Body of pancreas (tissue), 4 donors: ENCODE measurements at regions not wholly inside any gene's neighbourhood (a gene's known extent, or its start where the extent isn't known, plus 50 kb on each side); places are given as distances from the start of the nearest gene placed in this dataset.

Experiments used
- ATAC-seq: fragments of 150-250 bp; one replicate; pipeline ENCODE4 v1.9.1; 2016
- DNase-seq, 4 donors: peaks; one replicate each; pipeline ENCODE4 v3.0.0-alpha.2; 2019
- H3K27ac ChIP-seq, 4 donors: fragments of 200-600 bp; sonication (generic); 1 replicate in 3 of 4; 2 replicates in 1 of 4; pipeline versions ENCODE4 v1.5.1 to v1.6.1; 2016 to 2019; ENCODE audit warnings: mild to moderate bottlenecking in 1 of 4, mixed read lengths in 1 of 4, moderate library complexity in 1 of 4
- H3K27me3 ChIP-seq, 2 donors: fragments of 200-600 bp; sonication (generic); one replicate each; pipeline ENCODE4 v1.6.0; 2016; ENCODE audit warnings: mild to moderate bottlenecking in 1 of 2
- H3K36me3 ChIP-seq, 2 donors: fragments of 200-600 bp; sonication (generic); replicated peaks in 1 of 2; 2 replicates each; pipeline ENCODE4 v1.5.1; 2016; ENCODE audit warnings: low read depth in 2 of 2; ENCODE audit not compliant: insufficient read depth in 1 of 2
- H3K4me1 ChIP-seq: fragments of 200-600 bp; sonication (generic); one replicate; pipeline ENCODE4 v1.6.0; 2016
- H3K4me3 ChIP-seq, 2 donors: fragments of 200-600 bp; sonication (generic); 1 replicate in 1 of 2; 2 replicates in 1 of 2; pipeline ENCODE4 v1.5.1; 2016 to 2019
- H3K9me3 ChIP-seq, 3 donors: fragments of 200-600 bp; sonication (generic); 1 replicate in 2 of 3; 2 replicates in 1 of 3; pipeline ENCODE4 v1.5.1; 2016
- CTCF ChIP-seq, 7 experiments: fragments of 450-650 bp in 4 of 7; fragments of 200-600 bp in 3 of 7; sonication (generic) in 3 of 7; IDR thresholded peaks; one replicate each; pipeline ENCODE4 v1.5.1; 2016 to 2019; ENCODE audit warnings: antibody characterized with exemption in 7 of 7
- POLR2A ChIP-seq, 3 donors: fragments of 450-650 bp; IDR thresholded peaks; one replicate each; pipeline ENCODE4 v1.6.1; 2016; ENCODE audit warnings: antibody characterized with exemption in 3 of 3, mild to moderate bottlenecking in 2 of 3
- WGBS, 2 donors: methylation state at CpG; one replicate each; pipeline ENCODE4 v1.1.5; 2017; 5-methylcytosine and 5-hydroxymethylcytosine counted together
- intact Hi-C: fragments of 100-400 bp; cut with DNase I; formaldehyde crosslinking; loops from one replicate; pipeline ENCODE4 v1.15.1; 2023

- Histone ChIP-seq H3K4me1 (no peaks in the 10 kb centered on the region), H3K27ac (no peak overlapping the region), H3K9me3 (no peaks in the 10 kb centered on the region), H3K4me3 (no peak overlapping the region), H3K27me3 (no peaks in the 10 kb centered on the region), H3K36me3 (no peaks in the 10 kb centered on the region)
- ATAC-seq (no peak), DNase-seq (no peak)
- intact Hi-C loops = no loop called here
- TF ChIP-seq CTCF (IDR thresholded peaks at IDR 0.05) (no peak), POLR2A (IDR thresholded peaks at IDR 0.05) (no peak)
- WGBS, 2 donors = 76 to 81% methylated on average over 6 of the region's 6 CpGs
These were observed 450.0 kb downstream of the PMP22 start for GRCh38 chr17:14815079-14815478.

- no peaks in the 10 kb centered on the region for H3K36me3 ChIP-seq
- WGBS, 2 donors = 36 to 43% methylated on average over 18 of the region's 18 CpGs
- H3K9me3 ChIP-seq = no peaks in the 10 kb centered on the region
- DNase-seq (peak in 3 of 4 donors; percentile 15 to 33 (median 17)), ATAC-seq (no peak)
- H3K27ac ChIP-seq = no peak overlapping the region
- TF ChIP-seq POLR2A (IDR thresholded peaks at IDR 0.05) (no peak), CTCF (IDR thresholded peaks at IDR 0.05) (peak in 5 of 7 experiments; percentile 6 to 36 (median 15))
- H3K4me1 ChIP-seq = no peaks in the 10 kb centered on the region
- intact Hi-C loops = no loop called here
- H3K4me3 ChIP-seq = no peak overlapping the region
- H3K27me3 ChIP-seq = no peaks in the 10 kb centered on the region
These were observed 451.3 kb downstream of the PMP22 start for GRCh38 chr17:14813649-14814370.

- ATAC-seq = no peak
- H3K4me1 ChIP-seq = peaks cover 4% of the 10 kb centered on the region
- DNase-seq = no peak
- no peaks in the 10 kb centered on the region for H3K9me3 ChIP-seq
- no peaks in the 10 kb centered on the region for H3K36me3 ChIP-seq
- no peak overlapping the region for H3K4me3 ChIP-seq
- no peak for TF ChIP-seq CTCF (IDR thresholded peaks at IDR 0.05)
- TF ChIP-seq POLR2A (IDR thresholded peaks at IDR 0.05) = no peak
- no peak overlapping the region for H3K27ac ChIP-seq
- no peaks in the 10 kb centered on the region for H3K27me3 ChIP-seq
- intact Hi-C loops = no loop called here
These were observed 456.7 kb downstream of the PMP22 start for GRCh38 chr17:14808425-14808824.

GRCh38 chr17:14805348-14805747 lies 459.8 kb downstream of the PMP22 start:
- intact Hi-C loops = no loop called here
- Histone ChIP-seq H3K4me1 (peaks cover 4% of the 10 kb centered on the region), H3K27me3 (no peaks in the 10 kb centered on the region), H3K27ac (no peak overlapping the region), H3K9me3 (no peaks in the 10 kb centered on the region), H3K36me3 (no peaks in the 10 kb centered on the region), H3K4me3 (no peak overlapping the region)
- TF ChIP-seq CTCF (IDR thresholded peaks at IDR 0.05) = no peak
- no peak for TF ChIP-seq POLR2A (IDR thresholded peaks at IDR 0.05)
- ATAC-seq = no peak
- DNase-seq = no peak

GRCh38 chr17:14803826-14804225 lies 461.3 kb downstream of the PMP22 start:
- peak overlapping the region in 3 of 4 donors; percentile 5 to 37 (median 33) for H3K27ac ChIP-seq
- no peaks in the 10 kb centered on the region for H3K9me3 ChIP-seq
- H3K4me1 ChIP-seq = peaks cover 4% of the 10 kb centered on the region
- whole genome bisulfite sequencing, 2 donors = 62 to 63% methylated on average over 3 of the region's 3 CpGs
- H3K27me3 ChIP-seq = no peaks in the 10 kb centered on the region
- ATAC-seq = no peak
- intact Hi-C loops = no loop called here
- H3K36me3 ChIP-seq = no peaks in the 10 kb centered on the region
- no peak overlapping the region for H3K4me3 ChIP-seq
- DNase-seq = no peak
- no peak for TF ChIP-seq CTCF (IDR thresholded peaks at IDR 0.05)
- no peak for TF ChIP-seq POLR2A (IDR thresholded peaks at IDR 0.05)
